Natural killer cell (primary cell): ENCODE measurements at regions not wholly inside any gene's neighbourhood (a gene's known extent, or its start where the extent isn't known, plus 50 kb on each side); places are given as distances from the start of the nearest gene placed in this dataset.

Experiments used
- ATAC-seq, 3 donors: fragments of 150-1000 bp in 2 of 3; fragments of 200-7000 bp in 1 of 3; cut with Tn5 transposase; 1 replicate in 1 of 3; 2 replicates in 2 of 3; pipeline ENCODE4 v1.10.0; 2021; ENCODE audit warnings: mild to moderate bottlenecking in 2 of 3, moderate library complexity in 2 of 3
- DNase-seq, 2 donors: peaks; one replicate each; pipeline versions ENCODE4 v3.0.0 to v3.0.0-alpha.2; 2013 to 2021; ENCODE audit warnings: mixed read lengths in 1 of 2
- H3K27ac ChIP-seq: one replicate; pipeline ENCODE4 v1.5.1; 2013; ENCODE audit warnings: mild to moderate bottlenecking, low read length
- H3K27me3 ChIP-seq: one replicate; pipeline ENCODE4 v1.6.1; 2013; ENCODE audit warnings: low read length; ENCODE audit not compliant: control insufficient read depth, insufficient read depth
- H3K36me3 ChIP-seq: one replicate; pipeline ENCODE4 v1.6.1; 2013; ENCODE audit warnings: low read length; ENCODE audit not compliant: control insufficient read depth, insufficient read depth
- H3K4me1 ChIP-seq: one replicate; pipeline ENCODE4 v1.6.1; 2013; ENCODE audit warnings: low read length; ENCODE audit not compliant: control insufficient read depth, insufficient read depth
- H3K4me3 ChIP-seq: one replicate; pipeline ENCODE4 v1.5.1; 2013; ENCODE audit warnings: low read length
- H3K9me3 ChIP-seq: one replicate; pipeline ENCODE4 v1.6.1; 2013; ENCODE audit warnings: low read length; ENCODE audit not compliant: control insufficient read depth, insufficient read depth
- H3K27ac Mint-ChIP-seq, 2 donors: one replicate each; pipeline ENCODE4 v1.8.0; 2022; ENCODE audit warnings: mild to moderate bottlenecking in 2 of 2, mixed read lengths in 2 of 2, moderate library complexity in 1 of 2
- H3K27me3 Mint-ChIP-seq, 2 donors: one replicate each; pipeline ENCODE4 v1.8.0; 2022; ENCODE audit warnings: low read depth in 2 of 2, mixed read lengths in 2 of 2
- H3K36me3 Mint-ChIP-seq: one replicate; pipeline ENCODE4 v1.8.0; 2022; ENCODE audit warnings: mixed read lengths
- H3K4me1 Mint-ChIP-seq, 2 donors: one replicate each; pipeline ENCODE4 v1.8.0; 2022; ENCODE audit warnings: mixed read lengths in 2 of 2
- H3K4me3 Mint-ChIP-seq: one replicate; pipeline ENCODE4 v1.8.0; 2022; ENCODE audit warnings: mild to moderate bottlenecking, moderate library complexity, mixed read lengths
- H3K9me3 Mint-ChIP-seq, 2 donors: one replicate each; pipeline ENCODE4 v1.8.0; 2022; ENCODE audit warnings: mixed read lengths in 2 of 2
- WGBS: methylation state at CpG from one replicate; pipeline ENCODE4 v1.1.7; 2013; ENCODE audit warnings: missing lambda C conversion rate; ENCODE audit not compliant: insufficient coverage; 5-methylcytosine and 5-hydroxymethylcytosine counted together
- intact Hi-C: fragments of 100-400 bp; cut with micrococcal nuclease; formaldehyde crosslinking; loops from one replicate; pipeline ENCODE4 v1.14.2; 2022
- TF ChIP-seq, protein P1 (sequence below): fragments of 200-600 bp; IDR thresholded peaks from one replicate; pipeline ENCODE4 v1.8.0; 2022; ENCODE audit warnings: antibody characterized with exemption

- H3K36me3 Mint-ChIP-seq, result no peaks in the 10 kb centered on the region
- TF ChIP-seq, protein P1, sequence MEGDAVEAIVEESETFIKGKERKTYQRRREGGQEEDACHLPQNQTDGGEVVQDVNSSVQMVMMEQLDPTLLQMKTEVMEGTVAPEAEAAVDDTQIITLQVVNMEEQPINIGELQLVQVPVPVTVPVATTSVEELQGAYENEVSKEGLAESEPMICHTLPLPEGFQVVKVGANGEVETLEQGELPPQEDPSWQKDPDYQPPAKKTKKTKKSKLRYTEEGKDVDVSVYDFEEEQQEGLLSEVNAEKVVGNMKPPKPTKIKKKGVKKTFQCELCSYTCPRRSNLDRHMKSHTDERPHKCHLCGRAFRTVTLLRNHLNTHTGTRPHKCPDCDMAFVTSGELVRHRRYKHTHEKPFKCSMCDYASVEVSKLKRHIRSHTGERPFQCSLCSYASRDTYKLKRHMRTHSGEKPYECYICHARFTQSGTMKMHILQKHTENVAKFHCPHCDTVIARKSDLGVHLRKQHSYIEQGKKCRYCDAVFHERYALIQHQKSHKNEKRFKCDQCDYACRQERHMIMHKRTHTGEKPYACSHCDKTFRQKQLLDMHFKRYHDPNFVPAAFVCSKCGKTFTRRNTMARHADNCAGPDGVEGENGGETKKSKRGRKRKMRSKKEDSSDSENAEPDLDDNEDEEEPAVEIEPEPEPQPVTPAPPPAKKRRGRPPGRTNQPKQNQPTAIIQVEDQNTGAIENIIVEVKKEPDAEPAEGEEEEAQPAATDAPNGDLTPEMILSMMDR, result no peak
- no peaks in the 10 kb centered on the region for H3K9me3 ChIP-seq
- no peaks in the 10 kb centered on the region for H3K9me3 Mint-ChIP-seq
- no peak overlapping the region for H3K4me3 Mint-ChIP-seq
- no peak overlapping the region for H3K4me3 ChIP-seq
- intact Hi-C loops, result no loop called here
- H3K4me1 Mint-ChIP-seq, result no peaks in the 10 kb centered on the region
- 93% methylated on average over 4 of the region's 4 CpGs for WGBS
- no peak for DNase-seq
- no peaks in the 10 kb centered on the region for H3K36me3 ChIP-seq
- no peaks in the 10 kb centered on the region for H3K27me3 ChIP-seq
- no peak overlapping the region for H3K27ac Mint-ChIP-seq
- H3K4me1 ChIP-seq, result no peaks in the 10 kb centered on the region
- no peaks in the 10 kb centered on the region for H3K27me3 Mint-ChIP-seq
- no peak for ATAC-seq
- H3K27ac ChIP-seq, result no peak overlapping the region
Observed at GRCh38 chr2:41377837-41378236, 670.0 kb upstream of the PKDCC start.

GRCh38 chr2:41378420-41378819, 669.4 kb upstream of the PKDCC start:
- Histone ChIP-seq H3K4me1 (no peaks in the 10 kb centered on the region), H3K9me3 (no peaks in the 10 kb centered on the region), H3K4me3 (no peak overlapping the region), H3K36me3 (no peaks in the 10 kb centered on the region), H3K27me3 (no peaks in the 10 kb centered on the region), H3K27ac (no peak overlapping the region)
- Mint-ChIP-seq H3K27ac (no peak overlapping the region), H3K4me3 (no peak overlapping the region), H3K27me3 (no peaks in the 10 kb centered on the region), H3K36me3 (no peaks in the 10 kb centered on the region), H3K4me1 (no peaks in the 10 kb centered on the region), H3K9me3 (no peaks in the 10 kb centered on the region)
- DNase-seq (no peak), ATAC-seq (no peak)
- 94% methylated on average over 11 of the region's 11 CpGs for WGBS
- intact Hi-C loops, result no loop called here
- TF ChIP-seq, protein P1, result no peak

DNA sequence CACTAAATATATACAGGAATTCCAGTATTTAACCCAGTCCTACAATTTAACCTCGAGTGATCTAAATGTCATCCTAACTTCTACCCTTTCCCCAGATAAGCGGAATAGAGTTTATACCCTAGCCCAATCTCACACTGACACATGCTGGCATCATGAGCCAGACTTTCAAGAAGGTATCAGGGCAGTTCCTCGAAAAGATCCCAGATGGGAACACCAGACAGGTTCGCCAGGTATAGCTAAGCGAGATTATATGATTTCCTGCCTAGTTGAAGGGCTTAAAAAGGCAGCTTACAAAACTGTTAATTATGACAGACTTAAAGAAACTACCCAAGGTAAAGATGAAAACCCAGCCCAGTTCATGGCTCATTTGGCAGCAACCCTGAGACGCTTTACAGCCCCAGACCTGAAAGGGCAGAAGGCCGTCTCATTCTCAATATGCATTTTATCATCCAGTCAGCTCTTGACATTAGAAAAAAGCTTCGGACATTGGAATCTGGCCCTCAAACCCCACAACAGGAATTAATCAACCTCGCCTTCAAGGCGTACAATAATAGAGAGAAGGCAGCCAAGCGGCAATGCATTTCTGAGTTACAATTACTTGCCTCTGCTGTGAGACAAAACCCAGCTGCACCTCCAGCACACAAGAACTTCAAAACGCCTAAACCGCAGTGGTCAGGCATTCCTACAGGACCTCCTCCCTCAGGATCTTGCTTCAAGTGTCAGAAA, 668.2 kb upstream of the PKDCC start:
- no peaks in the 10 kb centered on the region for H3K9me3 Mint-ChIP-seq
- 92% methylated on average over 13 of the region's 13 CpGs for WGBS
- no peak overlapping the region for H3K4me3 Mint-ChIP-seq
- Histone ChIP-seq H3K4me3 (no peak overlapping the region), H3K27me3 (no peaks in the 10 kb centered on the region), H3K27ac (no peak overlapping the region), H3K36me3 (no peaks in the 10 kb centered on the region), H3K4me1 (no peaks in the 10 kb centered on the region), H3K9me3 (no peaks in the 10 kb centered on the region)
- intact Hi-C loops, result no loop called here
- H3K27ac Mint-ChIP-seq, result no peak overlapping the region
- no peaks in the 10 kb centered on the region for H3K4me1 Mint-ChIP-seq
- no peaks in the 10 kb centered on the region for H3K36me3 Mint-ChIP-seq
- TF ChIP-seq, protein P1, result no peak
- no peak for DNase-seq
- no peaks in the 10 kb centered on the region for H3K27me3 Mint-ChIP-seq
- ATAC-seq, result no peak

- WGBS, result 80% methylated on average over 3 of the region's 3 CpGs
- intact Hi-C loops, result no loop called here
Observed at GRCh38 chr2:41381701-41382100, 666.1 kb upstream of the PKDCC start.

More at GRCh38 chr2:41381701-41382100, 666.1 kb upstream of the PKDCC start:
- Mint-ChIP-seq H3K27me3 (no peaks in the 10 kb centered on the region), H3K36me3 (no peaks in the 10 kb centered on the region), H3K27ac (no peak overlapping the region), H3K4me3 (no peak overlapping the region), H3K4me1 (no peaks in the 10 kb centered on the region), H3K9me3 (no peaks in the 10 kb centered on the region)
- no peak for ATAC-seq
- TF ChIP-seq, protein P1, result no peak
- no peak overlapping the region for H3K27ac ChIP-seq
- no peaks in the 10 kb centered on the region for H3K27me3 ChIP-seq
- DNase-seq, result no peak
- H3K36me3 ChIP-seq, result no peaks in the 10 kb centered on the region
- no peaks in the 10 kb centered on the region for H3K9me3 ChIP-seq
- H3K4me3 ChIP-seq, result no peak overlapping the region
- H3K4me1 ChIP-seq, result no peaks in the 10 kb centered on the region
